SU-DHL-6 (cell line): ENCODE measurements at regions not wholly inside any gene's neighbourhood (a gene's known extent, or its start where the extent isn't known, plus 50 kb on each side); places are given as distances from the start of the nearest gene placed in this dataset.

Source experiments
- H2AFZ ChIP-seq: fragments of 200-600 bp; sonication (generic); 2 replicates; pipeline ENCODE4 v1.6.1; 2014; ENCODE audit warnings: low read depth, mild to moderate bottlenecking, moderate library complexity, mixed read lengths, antibody characterized with exemption, low read length; ENCODE audit not compliant: severe bottlenecking
- H3F3A ChIP-seq: fragments of 200-600 bp; shearing (Covaris generic); 2 replicates; pipeline ENCODE4 v1.6.0; 2016; ENCODE audit warnings: antibody characterized with exemption, mild to moderate bottlenecking; ENCODE audit not compliant: insufficient read depth
- H3K27ac ChIP-seq: fragments of 200-600 bp; sonication (generic); 2 replicates; pipeline ENCODE4 v1.5.1; 2016; ENCODE audit warnings: low read depth, mild to moderate bottlenecking, low read length, moderate library complexity, mixed read lengths
- H3K27me3 ChIP-seq: fragments of 200-600 bp; sonication (generic), shearing (Covaris generic); 2 replicates; pipeline ENCODE4 v1.6.0; 2014; ENCODE audit warnings: mild to moderate bottlenecking, low read length
- H3K36me3 ChIP-seq: fragments of 200-600 bp; sonication (generic); 2 replicates; pipeline ENCODE4 v1.6.1; 2014; ENCODE audit warnings: mild to moderate bottlenecking, low read length, mixed read lengths
- H3K4me2 ChIP-seq: fragments of 300-600, 200-600 bp; shearing (Covaris generic), sonication (generic); 2 replicates; pipeline ENCODE4 v1.6.0; 2014; ENCODE audit warnings: low read length, low read depth, mild to moderate bottlenecking; ENCODE audit not compliant: poor library complexity, severe bottlenecking
- H3K4me3 ChIP-seq: fragments of 200-600 bp; sonication (generic); 2 replicates; pipeline ENCODE4 v1.5.1; 2014; ENCODE audit warnings: antibody characterized with exemption, low read length, mild to moderate bottlenecking, mixed read lengths; ENCODE audit not compliant: insufficient read depth, poor library complexity, severe bottlenecking
- H3K79me2 ChIP-seq: fragments of 200-600 bp; sonication (generic); 2 replicates; pipeline ENCODE4 v1.6.1; 2014; ENCODE audit warnings: mild to moderate bottlenecking, low read length, moderate library complexity; ENCODE audit not compliant: insufficient read depth
- H3K9ac ChIP-seq: fragments of 200-600 bp; sonication (generic); 2 replicates; pipeline ENCODE4 v1.7.0; 2014; ENCODE audit warnings: mild to moderate bottlenecking, low read length
- H3K9me2 ChIP-seq: fragments of 200-600 bp; sonication (generic); replicated peaks from 2 replicates; pipeline ENCODE4 v1.6.1; 2014; ENCODE audit warnings: low read length; ENCODE audit not compliant: insufficient read depth
- H3K9me3 ChIP-seq: fragments of 200-600 bp; sonication (generic); 2 replicates; pipeline ENCODE4 v1.6.1; 2014; ENCODE audit warnings: low read length, mixed read lengths; ENCODE audit not compliant: insufficient read depth
- H4K20me1 ChIP-seq: fragments of 200-600 bp; sonication (generic); 2 replicates; pipeline ENCODE4 v1.6.1; 2014; ENCODE audit warnings: low read depth, mild to moderate bottlenecking, antibody characterized with exemption, low read length, moderate library complexity, mixed read lengths
- EZH2phosphoT487 ChIP-seq: fragments of 200-600 bp; sonication (generic), shearing (Covaris generic); conservative IDR thresholded peaks from 2 replicates; pipeline ENCODE4 v1.6.1; 2018; ENCODE audit warnings: mild to moderate bottlenecking, antibody characterized with exemption, low read length, moderate library complexity, mixed read lengths
- TF ChIP-seq, protein P1 (sequence below): fragments of 200-600 bp; sonication (generic); IDR thresholded peaks from one replicate; pipeline ENCODE4 v1.5.1; 2017; ENCODE audit warnings: antibody characterized with exemption, mild to moderate bottlenecking, low read length, moderate library complexity; ENCODE audit not compliant: insufficient read depth, poor library complexity, severe bottlenecking

- TF ChIP-seq, protein P1, sequence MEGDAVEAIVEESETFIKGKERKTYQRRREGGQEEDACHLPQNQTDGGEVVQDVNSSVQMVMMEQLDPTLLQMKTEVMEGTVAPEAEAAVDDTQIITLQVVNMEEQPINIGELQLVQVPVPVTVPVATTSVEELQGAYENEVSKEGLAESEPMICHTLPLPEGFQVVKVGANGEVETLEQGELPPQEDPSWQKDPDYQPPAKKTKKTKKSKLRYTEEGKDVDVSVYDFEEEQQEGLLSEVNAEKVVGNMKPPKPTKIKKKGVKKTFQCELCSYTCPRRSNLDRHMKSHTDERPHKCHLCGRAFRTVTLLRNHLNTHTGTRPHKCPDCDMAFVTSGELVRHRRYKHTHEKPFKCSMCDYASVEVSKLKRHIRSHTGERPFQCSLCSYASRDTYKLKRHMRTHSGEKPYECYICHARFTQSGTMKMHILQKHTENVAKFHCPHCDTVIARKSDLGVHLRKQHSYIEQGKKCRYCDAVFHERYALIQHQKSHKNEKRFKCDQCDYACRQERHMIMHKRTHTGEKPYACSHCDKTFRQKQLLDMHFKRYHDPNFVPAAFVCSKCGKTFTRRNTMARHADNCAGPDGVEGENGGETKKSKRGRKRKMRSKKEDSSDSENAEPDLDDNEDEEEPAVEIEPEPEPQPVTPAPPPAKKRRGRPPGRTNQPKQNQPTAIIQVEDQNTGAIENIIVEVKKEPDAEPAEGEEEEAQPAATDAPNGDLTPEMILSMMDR, result no peak
- TF ChIP-seq EZH2phosphoT487, result no peak
- Histone ChIP-seq H3K9me2 (no peaks in the 10 kb centered on the region), H4K20me1 (no peaks in the 10 kb centered on the region), H3K4me3 (no peak overlapping the region), H3K36me3 (no peaks in the 10 kb centered on the region), H3K9me3 (no peaks in the 10 kb centered on the region), H3K4me2 (no peak overlapping the region), H2AFZ (peak overlapping the region; percentile 61), H3K9ac (no peak overlapping the region), H3K27me3 (no peaks in the 10 kb centered on the region), H3F3A (no peaks in the 10 kb centered on the region), H3K79me2 (no peaks in the 10 kb centered on the region), H3K27ac (no peak overlapping the region)
These were observed 1328.6 kb downstream of the MRPL39 start for GRCh38 chr21:24278711-24279110.

GRCh38 chr21:24276204-24276603 lies 1331.1 kb downstream of the MRPL39 start:
- H2AFZ ChIP-seq, result peak overlapping the region; percentile 12
- no peaks in the 10 kb centered on the region for H3K9me3 ChIP-seq
- H3K4me2 ChIP-seq, result no peak overlapping the region
- no peaks in the 10 kb centered on the region for H3K27me3 ChIP-seq
- no peaks in the 10 kb centered on the region for H3F3A ChIP-seq
- TF ChIP-seq, protein P1, result no peak
- TF ChIP-seq EZH2phosphoT487, result no peak
- no peak overlapping the region for H3K9ac ChIP-seq
- no peaks in the 10 kb centered on the region for H3K9me2 ChIP-seq
- no peaks in the 10 kb centered on the region for H4K20me1 ChIP-seq
- no peaks in the 10 kb centered on the region for H3K36me3 ChIP-seq
- no peaks in the 10 kb centered on the region for H3K79me2 ChIP-seq
- no peak overlapping the region for H3K27ac ChIP-seq
- H3K4me3 ChIP-seq, result no peak overlapping the region

DNA sequence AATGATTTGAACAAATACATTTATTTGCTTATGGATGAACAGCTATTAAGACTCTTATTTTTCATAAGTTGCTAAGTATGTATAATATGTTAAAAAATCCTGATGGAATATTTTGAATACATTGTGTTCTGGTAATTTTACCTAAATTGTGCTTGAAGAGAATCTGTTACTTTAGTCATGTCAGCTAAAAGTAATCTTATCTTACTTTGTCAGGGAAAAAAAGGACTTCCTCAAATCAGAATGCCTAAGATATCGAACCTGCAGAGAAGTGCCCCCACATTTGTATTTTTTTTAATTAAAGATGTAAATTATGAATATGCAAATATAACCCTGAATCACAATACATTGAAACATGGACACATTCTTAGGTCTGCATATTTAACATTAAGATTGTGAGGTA lies 1331.7 kb downstream of the MRPL39 start:
- H4K20me1 ChIP-seq, result no peaks in the 10 kb centered on the region
- H3K27ac ChIP-seq, result no peak overlapping the region
- no peaks in the 10 kb centered on the region for H3K9me3 ChIP-seq
- no peak overlapping the region for H2AFZ ChIP-seq
- no peak for TF ChIP-seq EZH2phosphoT487
- TF ChIP-seq, protein P1, result no peak
- no peak overlapping the region for H3K9ac ChIP-seq
- no peaks in the 10 kb centered on the region for H3F3A ChIP-seq
- H3K4me2 ChIP-seq, result no peak overlapping the region
- no peaks in the 10 kb centered on the region for H3K9me2 ChIP-seq
- H3K27me3 ChIP-seq, result no peaks in the 10 kb centered on the region
- H3K4me3 ChIP-seq, result no peak overlapping the region
- no peaks in the 10 kb centered on the region for H3K79me2 ChIP-seq
- no peaks in the 10 kb centered on the region for H3K36me3 ChIP-seq

- no peaks in the 10 kb centered on the region for H3K79me2 ChIP-seq
- H3K27ac ChIP-seq, result no peak overlapping the region
- no peaks in the 10 kb centered on the region for H4K20me1 ChIP-seq
- no peak overlapping the region for H3K4me3 ChIP-seq
- H3K27me3 ChIP-seq, result no peaks in the 10 kb centered on the region
- peak overlapping the region; percentile 67 for H2AFZ ChIP-seq
- no peaks in the 10 kb centered on the region for H3K36me3 ChIP-seq
- H3K4me2 ChIP-seq, result peak overlapping the region; percentile 10
- no peaks in the 10 kb centered on the region for H3K9me3 ChIP-seq
- no peaks in the 10 kb centered on the region for H3K9me2 ChIP-seq
- no peak overlapping the region for H3K9ac ChIP-seq
- H3F3A ChIP-seq, result no peaks in the 10 kb centered on the region
- TF ChIP-seq, protein P1, result no peak
These were observed 1334.8 kb downstream of the MRPL39 start for GRCh38 chr21:24272521-24272938.
